Endometrial microvascular endothelial cells (primary cell): ENCODE measurements at regions not wholly inside any gene's neighbourhood (a gene's known extent, or its start where the extent isn't known, plus 50 kb on each side); places are given as distances from the start of the nearest gene placed in this dataset.

Source experiments
- in situ Hi-C: cut with HindIII; loops from 2 replicates; pipeline ENCODE4 v1.10.0; 2017; ENCODE audit warnings: low sequenced_read_pairs, low pct_unique_long_range_greater_than_20kb; ENCODE audit errors: inconsistent ontology term

GRCh38 chr5:142446960-142447279 is 122.1 kb upstream of the SPRY4 start:
- in situ Hi-C loops = no loop called here

DNA sequence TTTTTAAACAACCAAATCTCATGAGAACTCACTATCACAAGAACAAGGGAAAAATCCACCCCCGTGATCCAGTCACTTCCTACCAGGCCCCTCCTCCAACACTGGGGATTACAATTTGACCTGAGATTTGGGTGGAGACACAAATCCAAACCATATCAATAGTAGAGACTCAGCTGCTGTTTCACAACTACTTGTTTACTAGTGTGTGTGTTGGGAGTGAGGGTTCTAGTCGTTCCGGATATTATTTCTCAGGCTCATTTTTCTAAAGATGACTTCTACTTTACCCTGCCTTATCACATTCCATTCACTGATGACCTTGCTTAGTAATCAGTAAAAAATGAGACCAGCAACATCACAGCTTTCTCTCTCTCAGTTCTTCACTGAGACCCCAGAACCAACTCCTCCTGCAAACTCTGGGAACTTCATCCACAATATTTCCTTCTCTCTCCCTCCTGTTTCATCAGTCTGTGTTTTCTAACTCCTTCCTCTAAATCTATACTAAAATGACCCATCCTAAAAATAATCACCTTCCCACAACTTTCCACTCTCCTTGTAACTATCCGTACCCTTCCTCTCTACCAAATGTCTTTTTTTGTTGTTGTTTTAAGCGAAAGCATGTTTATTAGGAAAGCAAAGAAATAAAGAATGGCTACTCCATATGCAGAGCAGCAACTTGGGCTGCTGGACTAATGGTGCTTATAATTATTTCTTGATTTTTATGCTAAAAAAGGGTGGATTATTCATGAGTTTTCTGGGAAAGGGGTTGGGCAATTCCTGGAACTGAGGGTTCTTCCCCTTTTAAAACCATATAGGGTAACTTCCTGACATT is 121.5 kb upstream of the SPRY4 start:
- in situ Hi-C loops = no loop called here

- in situ Hi-C loops = no loop called here
These were observed 120.4 kb upstream of the SPRY4 start for GRCh38 chr5:142445266-142445665.

GRCh38 chr5:142441616-142442015 is 116.8 kb upstream of the SPRY4 start:
- in situ Hi-C loops = no loop called here

GRCh38 chr5:142439207-142439860 is 114.5 kb upstream of the SPRY4 start:
- in situ Hi-C loops = no loop called here

GRCh38 chr5:142438573-142438972 is 113.8 kb upstream of the SPRY4 start:
- in situ Hi-C loops = no loop called here

DNA sequence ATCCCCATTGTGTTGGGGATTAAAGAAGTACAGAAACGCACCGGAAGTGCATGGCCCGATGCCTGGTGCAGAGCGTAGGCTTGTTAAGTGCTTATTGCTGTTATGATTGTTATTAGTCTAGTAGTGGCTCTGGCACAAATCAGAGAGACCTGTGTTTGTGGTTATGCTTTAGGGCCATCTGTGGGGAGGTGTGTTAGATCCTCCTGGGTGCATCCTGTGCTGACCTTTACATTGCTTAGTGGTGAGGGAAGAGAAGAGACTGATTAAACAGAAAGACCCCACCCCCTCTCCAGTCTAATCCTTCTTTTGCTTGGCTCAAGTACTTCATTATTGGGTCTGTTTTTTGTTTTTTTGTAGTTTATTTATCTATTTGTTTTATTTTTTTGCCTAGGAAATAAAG is 112.7 kb upstream of the SPRY4 start:
- in situ Hi-C loops = no loop called here

GRCh38 chr5:142435410-142436115 is 110.7 kb upstream of the SPRY4 start:
- in situ Hi-C loops = no loop called here

DNA sequence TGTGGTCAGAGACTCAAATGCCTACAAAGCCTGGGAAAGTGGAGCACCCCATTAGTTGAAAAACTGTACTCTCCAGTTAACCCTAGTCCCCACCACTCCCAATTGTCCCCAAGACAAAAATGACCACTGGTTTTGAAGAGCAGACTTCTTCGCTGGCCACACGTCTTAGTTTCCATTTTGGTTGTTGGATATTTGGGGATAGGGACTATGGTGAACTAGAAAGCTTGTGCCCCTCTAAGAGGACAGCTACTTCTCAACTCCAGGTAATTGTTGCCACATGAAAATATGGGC is 109.4 kb upstream of the SPRY4 start:
- in situ Hi-C loops = no loop called here

DNA sequence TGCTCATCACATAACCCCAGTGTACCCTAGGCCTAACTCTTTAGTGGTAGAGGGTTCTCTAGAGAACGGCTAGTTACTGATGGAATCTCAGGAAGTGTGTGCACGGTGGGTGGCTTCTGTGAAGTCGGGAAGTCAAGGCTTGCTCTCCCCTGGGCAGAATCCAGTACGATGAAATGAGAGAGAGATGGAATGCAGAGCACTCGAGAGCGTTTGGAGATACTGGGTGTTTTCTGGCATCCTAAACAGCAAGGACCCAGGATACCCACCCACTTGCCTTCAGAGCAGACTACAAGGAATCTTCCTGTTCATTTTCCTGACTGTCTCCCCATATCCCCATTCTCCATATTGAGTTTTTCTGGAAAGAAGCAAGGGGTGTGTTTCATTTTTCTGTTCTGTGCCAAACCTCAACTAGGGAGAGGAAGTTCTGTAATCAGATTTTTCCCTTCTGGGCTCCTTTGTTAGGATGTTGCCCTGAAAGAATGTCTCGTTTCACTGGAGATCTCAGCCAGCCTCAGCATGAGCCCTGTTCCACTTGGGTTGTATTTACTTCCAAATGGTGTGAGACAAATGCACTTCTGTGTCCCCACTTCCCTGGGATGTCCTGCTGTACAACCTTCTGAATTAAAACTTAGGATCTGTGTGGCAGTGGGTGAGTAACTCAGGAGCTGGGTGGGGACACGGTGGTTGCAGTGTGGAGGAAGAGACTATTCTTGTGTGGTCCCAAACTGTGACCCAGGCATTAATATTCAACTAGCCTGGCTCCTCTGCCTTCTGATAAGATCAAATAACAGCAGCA is 108.9 kb upstream of the SPRY4 start:
- in situ Hi-C loops = no loop called here

DNA sequence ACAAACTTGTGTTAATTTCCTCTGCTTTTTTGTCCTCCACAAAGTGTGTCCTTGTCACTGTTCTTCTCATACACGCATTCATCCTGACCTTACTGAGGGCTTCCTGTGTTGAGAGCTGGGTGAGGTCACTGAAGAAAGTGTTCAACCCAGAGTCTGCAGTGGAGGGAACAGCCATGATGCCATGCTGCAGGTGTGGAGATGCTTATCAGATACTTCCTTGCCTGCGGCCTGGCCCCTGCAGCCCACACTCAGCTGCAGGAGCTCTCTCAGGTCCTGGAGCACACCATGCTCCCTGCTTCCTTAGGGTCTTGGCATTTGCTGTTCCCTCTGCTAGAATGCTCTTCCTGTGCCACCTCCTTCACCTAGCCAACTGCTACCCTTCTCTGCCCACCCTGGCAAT is 108.1 kb upstream of the SPRY4 start:
- in situ Hi-C loops = no loop called here

- in situ Hi-C loops = no loop called here
These were observed 107.6 kb upstream of the SPRY4 start for GRCh38 chr5:142432369-142432863.

DNA sequence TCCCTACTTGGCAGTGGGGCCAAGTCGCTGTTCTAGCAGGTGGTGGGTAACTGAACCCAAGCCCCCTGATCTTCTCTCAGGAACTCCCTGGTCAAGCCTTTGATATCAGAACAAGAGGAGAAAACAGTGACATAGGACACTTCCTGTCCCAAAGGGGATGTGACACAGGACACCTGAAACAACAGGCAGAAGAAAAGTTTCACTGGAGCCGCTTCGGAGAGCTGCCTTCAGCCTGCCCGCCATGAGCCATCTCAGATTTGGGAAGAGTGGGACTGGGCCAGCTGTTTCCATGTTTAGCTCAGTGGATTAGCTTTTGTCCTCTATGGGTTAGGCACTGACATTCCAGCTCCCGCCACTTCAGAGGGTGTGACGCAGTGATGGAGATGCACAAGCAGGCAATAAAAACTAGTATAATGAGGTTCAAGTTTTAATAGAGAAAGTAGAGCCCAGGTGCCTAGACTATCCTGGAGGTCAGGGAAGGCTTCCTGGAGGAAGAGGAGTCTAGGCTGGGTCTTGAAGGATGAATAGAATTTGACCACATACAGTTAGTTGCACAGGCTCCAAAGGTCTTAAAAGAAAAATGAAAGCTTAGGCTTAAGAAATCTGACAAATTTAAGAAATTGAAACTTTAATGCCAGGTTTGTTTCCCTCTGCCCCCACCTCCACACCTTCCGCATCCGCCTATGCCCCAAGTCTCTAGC is 104.1 kb upstream of the SPRY4 start:
- in situ Hi-C loops = loop anchor here (10.0 kb wide), 1 partner anchor 116 kb away; no protein-coding TSS in a partner anchor

DNA sequence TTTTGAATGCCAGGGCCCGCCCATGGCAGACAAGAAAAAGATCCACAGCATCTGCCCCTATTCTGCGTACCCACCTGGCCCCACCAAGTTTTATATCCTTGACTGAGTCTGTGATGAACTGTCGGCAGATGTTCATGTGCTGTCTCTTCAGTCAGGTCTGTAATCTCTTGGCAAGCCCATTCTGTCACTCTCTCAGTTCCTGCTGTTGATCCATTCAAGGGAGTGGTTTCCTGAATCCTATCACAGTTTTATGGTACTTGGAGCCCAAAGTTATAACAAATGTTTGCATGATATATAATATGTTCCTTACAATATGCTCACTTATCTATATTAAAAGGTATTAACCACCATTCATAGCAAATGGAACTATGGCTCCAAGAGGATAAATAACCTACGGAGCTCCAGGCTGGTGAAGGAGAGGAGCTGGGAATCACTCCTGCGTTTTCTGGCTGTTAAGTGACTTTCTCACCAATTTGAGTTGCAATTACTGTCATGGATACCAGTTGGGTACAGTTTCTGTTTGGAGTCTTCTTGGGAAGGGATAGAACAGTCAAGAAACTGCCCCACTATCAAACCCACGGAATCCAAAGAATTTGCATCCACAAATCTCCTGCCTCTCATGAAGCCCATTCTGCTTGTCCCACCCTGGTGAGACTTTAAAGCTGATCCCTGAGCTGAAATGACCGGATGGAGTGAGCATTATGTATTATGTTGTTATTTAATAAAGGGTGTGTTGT is 103.4 kb upstream of the SPRY4 start:
- in situ Hi-C loops = loop anchor here (10.0 kb wide), 1 partner anchor 117 kb away; no protein-coding TSS in a partner anchor

DNA sequence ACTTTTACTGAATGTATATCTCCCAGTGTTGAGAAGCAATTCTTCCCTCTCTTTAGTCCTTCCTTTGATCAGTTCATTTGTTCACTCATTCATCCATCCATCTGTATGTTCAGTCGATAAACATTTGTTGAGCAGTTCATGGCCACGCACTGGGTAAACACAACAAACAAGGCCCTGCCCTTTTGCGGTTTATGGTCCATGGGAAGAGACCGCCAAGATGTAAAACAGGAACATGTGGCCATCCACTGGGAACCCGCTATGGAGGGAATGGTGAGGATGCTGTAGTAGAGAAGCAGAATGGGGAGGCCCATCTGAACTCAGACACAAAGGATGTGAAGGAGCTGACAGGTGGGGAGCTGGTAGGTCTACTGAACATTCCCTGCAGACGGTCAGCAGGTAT is 102.7 kb upstream of the SPRY4 start:
- in situ Hi-C loops = loop anchor here (10.0 kb wide), 1 partner anchor 117 kb away; no protein-coding TSS in a partner anchor

GRCh38 chr5:142427015-142427364 is 102.2 kb upstream of the SPRY4 start:
- in situ Hi-C loops = loop anchor here (10.0 kb wide), 1 partner anchor 118 kb away; no protein-coding TSS in a partner anchor

- in situ Hi-C loops = loop anchor here (10.0 kb wide), 1 partner anchor 118 kb away; no protein-coding TSS in a partner anchor
These were observed 101.6 kb upstream of the SPRY4 start for GRCh38 chr5:142426129-142427014.
